Fibroblast of the conjunctiva (primary cell): ENCODE measurements at regions not wholly inside any gene's neighbourhood (a gene's known extent, or its start where the extent isn't known, plus 50 kb on each side); places are given as distances from the start of the nearest gene placed in this dataset.

Experiments
- DNase-seq: peaks from one replicate; pipeline ENCODE4 v3.0.0-alpha.2; 2010; ENCODE audit warnings: low read depth

- DNase-seq, result no peak
Observed at GRCh38 chr14:101026341-101026740, 122.8 kb upstream of the RTL1 start.

GRCh38 chr14:101027291-101027690, 123.8 kb upstream of the RTL1 start:
- no peak for DNase-seq

GRCh38 chr14:101027966-101028365, 124.4 kb upstream of the RTL1 start:
- DNase-seq, result no peak

GRCh38 chr14:101028971-101029667, 125.6 kb upstream of the RTL1 start:
- DNase-seq, result no peak

- no peak for DNase-seq
Observed at GRCh38 chr14:101029668-101030290, 126.3 kb upstream of the RTL1 start.

GRCh38 chr14:101030586-101030985, 127.1 kb upstream of the RTL1 start:
- DNase-seq, result no peak

- no peak for DNase-seq
Observed at GRCh38 chr14:101031186-101031585, 127.7 kb upstream of the RTL1 start.

- DNase-seq, result no peak
Observed at GRCh38 chr14:101031721-101032120, 128.2 kb upstream of the RTL1 start.

- DNase-seq, result no peak
Observed at GRCh38 chr14:101032433-101032832, 128.9 kb upstream of the RTL1 start.

- no peak for DNase-seq
Observed at GRCh38 chr14:101033006-101033405, 129.5 kb upstream of the RTL1 start.

- no peak for DNase-seq
Observed at GRCh38 chr14:101033446-101034165, 130.1 kb upstream of the RTL1 start.

GRCh38 chr14:101034986-101035385, 131.5 kb upstream of the RTL1 start:
- DNase-seq, result no peak

GRCh38 chr14:101035466-101036225, 132.1 kb upstream of the RTL1 start:
- no peak for DNase-seq

- no peak for DNase-seq
Observed at GRCh38 chr14:101037021-101037817, 133.7 kb upstream of the RTL1 start.

- DNase-seq, result no peak
Observed at GRCh38 chr14:101039031-101039754, 135.7 kb upstream of the RTL1 start.

GRCh38 chr14:101039755-101040138, 136.2 kb upstream of the RTL1 start:
- DNase-seq, result no peak

- DNase-seq, result no peak
Observed at GRCh38 chr14:101040538-101041442, 137.3 kb upstream of the RTL1 start.

- no peak for DNase-seq
Observed at GRCh38 chr14:101043891-101044290, 140.4 kb upstream of the RTL1 start.

GRCh38 chr14:101044741-101045140, 141.2 kb upstream of the RTL1 start:
- DNase-seq, result no peak

- no peak for DNase-seq
Observed at GRCh38 chr14:101045511-101045910, 142.0 kb upstream of the RTL1 start.
